Spleen (tissue), 11 donors: ENCODE measurements at regions not wholly inside any gene's neighbourhood (a gene's known extent, or its start where the extent isn't known, plus 50 kb on each side); places are given as distances from the start of the nearest gene placed in this dataset.
A peak's percentile ranks its signal among the peaks of the same experiment; 100 is the strongest.

Source experiments
- DNase-seq: peaks from one replicate; pipeline ENCODE4 v3.0.0-alpha.2; 2020
- H3K27ac ChIP-seq, 8 donors: fragments of 200-600 bp; sonication (generic) in 7 of 8; 1 replicate in 4 of 8; 2 replicates in 4 of 8; pipeline versions ENCODE4 v1.5.0 to v1.8.0; 2016 to 2021; ENCODE audit warnings: inconsistent platforms in 4 of 8, mild to moderate bottlenecking in 4 of 8, moderate library complexity in 1 of 8
- H3K27me3 ChIP-seq, 7 donors: fragments of 200-600 bp; sonication (generic) in 6 of 7; replicated peaks in 1 of 7; 1 replicate in 4 of 7; 2 replicates in 3 of 7; pipeline versions ENCODE4 v1.5.0 to v1.8.0; 2016 to 2021; ENCODE audit warnings: inconsistent platforms in 3 of 7, mild to moderate bottlenecking in 1 of 7
- H3K36me3 ChIP-seq, 6 donors: fragments of 200-600 bp; sonication (generic) in 5 of 6; 1 replicate in 4 of 6; 2 replicates in 2 of 6; pipeline versions ENCODE4 v1.5.0 to v1.8.0; 2016 to 2021; ENCODE audit warnings: inconsistent platforms in 2 of 6
- H3K4me1 ChIP-seq, 6 donors: fragments of 200-600 bp; sonication (generic) in 5 of 6; 1 replicate in 3 of 6; 2 replicates in 3 of 6; pipeline versions ENCODE4 v1.5.0 to v1.8.0; 2016 to 2021; ENCODE audit warnings: inconsistent platforms in 3 of 6
- H3K4me3 ChIP-seq, 8 donors: fragments of 200-600 bp; sonication (generic) in 7 of 8; 1 replicate in 4 of 8; 2 replicates in 4 of 8; pipeline versions ENCODE4 v1.5.0 to v1.8.0; 2016 to 2021; ENCODE audit warnings: inconsistent platforms in 4 of 8, mild to moderate bottlenecking in 4 of 8, moderate library complexity in 2 of 8
- H3K9me3 ChIP-seq, 8 donors: fragments of 200-600 bp; sonication (generic) in 7 of 8; 1 replicate in 4 of 8; 2 replicates in 4 of 8; pipeline versions ENCODE4 v1.5.0 to v1.8.0; 2016 to 2021; ENCODE audit warnings: inconsistent platforms in 4 of 8
- CTCF ChIP-seq, 11 experiments: fragments of 200-600 bp in 7 of 11; fragments of 450-650 bp in 4 of 11; sonication (generic) in 4 of 11; IDR thresholded peaks in 8 of 11; conservative IDR thresholded peaks in 3 of 11; 1 replicate in 7 of 11; 2 replicates in 4 of 11; pipeline versions ENCODE4 v1.4.0 to v1.8.0; 2016 to 2021; ENCODE audit warnings: antibody characterized with exemption in 11 of 11, inconsistent platforms in 4 of 11, mild to moderate bottlenecking in 1 of 11
- POLR2A ChIP-seq, 3 donors: fragments of 450-650 bp; IDR thresholded peaks; one replicate each; pipeline ENCODE4 v1.5.1; 2017; ENCODE audit warnings: antibody characterized with exemption in 3 of 3, mild to moderate bottlenecking in 1 of 3
- POLR2AphosphoS5 ChIP-seq, 3 donors: sonication (generic); formaldehyde crosslinking; IDR thresholded peaks; one replicate each; pipeline ENCODE4 v1.5.1; 2017; ENCODE audit warnings: antibody characterized with exemption in 3 of 3
- WGBS, 5 donors: extraction: QIAGEN DNeasy Blood & Tissue Kit in 3 of 5; methylation state at CpG; one replicate each; pipeline versions ENCODE4 v1.1.5 to v1.1.7; 2013 to 2018; 5-methylcytosine and 5-hydroxymethylcytosine counted together
- intact Hi-C: fragments of 100-400 bp; cut with DNase I; formaldehyde crosslinking; loops from one replicate; pipeline ENCODE4 v1.15.0; 2023; ENCODE audit warnings: low total_unique reads
- donor health status: healthy with polysubstance abuse.
- donor health status: DM: no; HTN: no; CAD: no; lungs with moderate emphysema.
- donor health status: DM: no; HTN: no; CAD: no.
- donor health status: Bipolar disorder and iron deficiency.
- donor health status: healthy.
- donor health status: DM: no; HTN: no; CAD: no.
- donor health status: DM: yes; HTN: yes; CAD: no.

- DNase-seq, result no peak
- Histone ChIP-seq H3K4me1 (no peaks in the 10 kb centered on the region), H3K9me3 (peaks cover 0 to 4% (median 0%) of the 10 kb centered on the region in 8 donors), H3K27ac (peak overlapping the region in 2 of 8 donors; percentile 6 to 28), H3K27me3 (no peaks in the 10 kb centered on the region), H3K4me3 (no peak overlapping the region), H3K36me3 (no peaks in the 10 kb centered on the region)
- intact Hi-C loops, result no loop called here
- TF ChIP-seq POLR2A (IDR thresholded peaks at IDR 0.05) (no peak), CTCF (IDR thresholded peaks at IDR 0.05 in 8 of 11, conservative IDR thresholded peaks at IDR 0.05 in 3 of 11) (no peak), POLR2AphosphoS5 (IDR thresholded peaks at IDR 0.05) (no peak)
These were observed 934.6 kb upstream of the CDH8 start for GRCh38 chr16:62970851-62971250.

- H3K27me3 ChIP-seq, result no peaks in the 10 kb centered on the region
- no peak for DNase-seq
- no peak overlapping the region for H3K4me3 ChIP-seq
- intact Hi-C loops, result no loop called here
- H3K27ac ChIP-seq, result no peak overlapping the region
- H3K9me3 ChIP-seq, result peaks cover 0 to 5% (median 0%) of the 10 kb centered on the region in 8 donors
- TF ChIP-seq POLR2AphosphoS5 (IDR thresholded peaks at IDR 0.05) (no peak), CTCF (IDR thresholded peaks at IDR 0.05 in 8 of 11, conservative IDR thresholded peaks at IDR 0.05 in 3 of 11) (no peak), POLR2A (IDR thresholded peaks at IDR 0.05) (no peak)
- H3K4me1 ChIP-seq, result no peaks in the 10 kb centered on the region
- H3K36me3 ChIP-seq, result no peaks in the 10 kb centered on the region
These were observed 933.6 kb upstream of the CDH8 start for GRCh38 chr16:62969711-62970318.

GRCh38 chr16:62967611-62968010, 931.4 kb upstream of the CDH8 start:
- Histone ChIP-seq H3K4me1 (no peaks in the 10 kb centered on the region), H3K4me3 (no peak overlapping the region), H3K36me3 (no peaks in the 10 kb centered on the region), H3K27ac (no peak overlapping the region), H3K9me3 (peaks cover 0 to 5% (median 0%) of the 10 kb centered on the region in 8 donors), H3K27me3 (no peaks in the 10 kb centered on the region)
- no peak for DNase-seq
- intact Hi-C loops, result no loop called here
- TF ChIP-seq POLR2A (IDR thresholded peaks at IDR 0.05), result no peak
- TF ChIP-seq POLR2AphosphoS5 (IDR thresholded peaks at IDR 0.05), result no peak
- TF ChIP-seq CTCF (IDR thresholded peaks at IDR 0.05 in 8 of 11, conservative IDR thresholded peaks at IDR 0.05 in 3 of 11), result no peak
- 88 to 98% (median 93%) methylated on average over 2 of the region's 2 CpGs for WGBS, 5 donors

GRCh38 chr16:62967163-62967562, 930.9 kb upstream of the CDH8 start:
- intact Hi-C loops, result no loop called here
- TF ChIP-seq POLR2A (IDR thresholded peaks at IDR 0.05) (no peak), CTCF (IDR thresholded peaks at IDR 0.05 in 8 of 11, conservative IDR thresholded peaks at IDR 0.05 in 3 of 11) (no peak), POLR2AphosphoS5 (IDR thresholded peaks at IDR 0.05) (no peak)
- Histone ChIP-seq H3K27me3 (no peaks in the 10 kb centered on the region), H3K4me1 (no peaks in the 10 kb centered on the region), H3K36me3 (no peaks in the 10 kb centered on the region), H3K9me3 (peaks cover 0 to 5% (median 0%) of the 10 kb centered on the region in 8 donors), H3K4me3 (no peak overlapping the region), H3K27ac (no peak overlapping the region)
- 53 to 73% (median 61%) methylated on average over 3 of the region's 3 CpGs for WGBS, 5 donors
- no peak for DNase-seq
